ENCODE measurements at regions not wholly inside any gene's neighbourhood (a gene's known extent, or its start where the extent isn't known, plus 50 kb on each side); places are given as distances from the start of the nearest gene placed in this dataset.

DNA sequence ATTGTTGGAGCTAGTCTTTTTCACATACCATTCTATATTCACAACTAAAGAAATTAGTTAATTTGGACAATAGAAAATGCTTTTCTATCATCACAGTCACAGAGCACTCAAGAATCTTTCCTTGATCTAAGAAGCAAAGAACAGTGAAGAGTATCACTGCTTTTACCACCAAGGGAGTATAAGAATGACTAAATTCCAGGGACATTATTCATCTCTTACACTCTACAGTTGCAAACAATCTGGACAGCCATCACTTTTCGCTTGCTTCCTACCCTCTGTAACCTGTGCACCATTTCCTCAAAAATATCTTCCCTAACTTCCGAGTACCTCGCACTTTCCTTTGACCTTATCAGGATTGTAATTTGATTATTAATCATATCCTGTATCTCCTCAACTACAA is 359.5 kb upstream of the TMCO5A start:
- intact Hi-C loops (cut with DNase I; ENCODE audit: low total_unique reads) = no loop called here
- Histone ChIP-seq H3K4me1 (no peaks in the 10 kb centered on the region), H3K27ac (no peak overlapping the region), H3K4me3 (no peak overlapping the region), H3K27me3 (no peaks in the 10 kb centered on the region), H3K36me3 (no peaks in the 10 kb centered on the region), H3K9me3 (no peaks in the 10 kb centered on the region)
- DNase-seq = no peak
- no peak for TF ChIP-seq POLR2AphosphoS5 (IDR thresholded peaks at IDR 0.05)
- TF ChIP-seq POLR2A (IDR thresholded peaks at IDR 0.05) = no peak
- TF ChIP-seq EP300 (IDR thresholded peaks at IDR 0.05) = no peak
- TF ChIP-seq, protein P1, sequence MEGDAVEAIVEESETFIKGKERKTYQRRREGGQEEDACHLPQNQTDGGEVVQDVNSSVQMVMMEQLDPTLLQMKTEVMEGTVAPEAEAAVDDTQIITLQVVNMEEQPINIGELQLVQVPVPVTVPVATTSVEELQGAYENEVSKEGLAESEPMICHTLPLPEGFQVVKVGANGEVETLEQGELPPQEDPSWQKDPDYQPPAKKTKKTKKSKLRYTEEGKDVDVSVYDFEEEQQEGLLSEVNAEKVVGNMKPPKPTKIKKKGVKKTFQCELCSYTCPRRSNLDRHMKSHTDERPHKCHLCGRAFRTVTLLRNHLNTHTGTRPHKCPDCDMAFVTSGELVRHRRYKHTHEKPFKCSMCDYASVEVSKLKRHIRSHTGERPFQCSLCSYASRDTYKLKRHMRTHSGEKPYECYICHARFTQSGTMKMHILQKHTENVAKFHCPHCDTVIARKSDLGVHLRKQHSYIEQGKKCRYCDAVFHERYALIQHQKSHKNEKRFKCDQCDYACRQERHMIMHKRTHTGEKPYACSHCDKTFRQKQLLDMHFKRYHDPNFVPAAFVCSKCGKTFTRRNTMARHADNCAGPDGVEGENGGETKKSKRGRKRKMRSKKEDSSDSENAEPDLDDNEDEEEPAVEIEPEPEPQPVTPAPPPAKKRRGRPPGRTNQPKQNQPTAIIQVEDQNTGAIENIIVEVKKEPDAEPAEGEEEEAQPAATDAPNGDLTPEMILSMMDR (IDR thresholded peaks at IDR 0.05) = no peak
- WGBS, 5 donors = 70 to 76% (median 71%) methylated on average over 3 of the region's 3 CpGs

DNA sequence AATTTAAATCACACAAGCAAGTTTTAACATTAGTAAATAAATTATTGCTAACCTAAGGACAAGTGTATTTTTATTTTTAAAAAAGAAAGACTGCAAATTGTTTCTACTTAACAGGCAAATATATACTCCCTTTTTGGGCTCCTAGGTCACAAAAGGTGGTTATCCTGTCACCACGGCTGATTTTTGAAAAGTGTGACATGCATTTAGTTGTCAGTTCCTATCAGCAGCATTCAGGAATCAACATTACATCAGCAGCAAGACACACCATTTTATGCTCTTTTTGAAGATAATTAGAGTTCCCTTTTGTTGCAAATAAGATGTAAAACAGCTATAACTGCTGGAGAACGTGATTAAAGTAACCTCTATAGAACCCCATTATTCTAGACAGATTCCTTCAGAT is 357.5 kb upstream of the TMCO5A start:
- peaks cover 0 to 7% (median 1%) of the 10 kb centered on the region in 4 donors for H3K9me3 ChIP-seq
- H3K27me3 ChIP-seq = no peaks in the 10 kb centered on the region
- intact Hi-C loops (cut with DNase I; ENCODE audit: low total_unique reads) = no loop called here
- no peak for DNase-seq
- no peaks in the 10 kb centered on the region for H3K4me1 ChIP-seq
- no peak overlapping the region for H3K27ac ChIP-seq
- TF ChIP-seq POLR2A (IDR thresholded peaks at IDR 0.05) = no peak
- TF ChIP-seq, protein P1 (IDR thresholded peaks at IDR 0.05) = no peak
- no peak for TF ChIP-seq POLR2AphosphoS5 (IDR thresholded peaks at IDR 0.05)
- TF ChIP-seq EP300 (IDR thresholded peaks at IDR 0.05) = no peak
- H3K4me3 ChIP-seq = no peak overlapping the region
- WGBS, 5 donors = 56 to 68% (median 63%) methylated on average over 2 of the region's 2 CpGs
- no peaks in the 10 kb centered on the region for H3K36me3 ChIP-seq

DNA sequence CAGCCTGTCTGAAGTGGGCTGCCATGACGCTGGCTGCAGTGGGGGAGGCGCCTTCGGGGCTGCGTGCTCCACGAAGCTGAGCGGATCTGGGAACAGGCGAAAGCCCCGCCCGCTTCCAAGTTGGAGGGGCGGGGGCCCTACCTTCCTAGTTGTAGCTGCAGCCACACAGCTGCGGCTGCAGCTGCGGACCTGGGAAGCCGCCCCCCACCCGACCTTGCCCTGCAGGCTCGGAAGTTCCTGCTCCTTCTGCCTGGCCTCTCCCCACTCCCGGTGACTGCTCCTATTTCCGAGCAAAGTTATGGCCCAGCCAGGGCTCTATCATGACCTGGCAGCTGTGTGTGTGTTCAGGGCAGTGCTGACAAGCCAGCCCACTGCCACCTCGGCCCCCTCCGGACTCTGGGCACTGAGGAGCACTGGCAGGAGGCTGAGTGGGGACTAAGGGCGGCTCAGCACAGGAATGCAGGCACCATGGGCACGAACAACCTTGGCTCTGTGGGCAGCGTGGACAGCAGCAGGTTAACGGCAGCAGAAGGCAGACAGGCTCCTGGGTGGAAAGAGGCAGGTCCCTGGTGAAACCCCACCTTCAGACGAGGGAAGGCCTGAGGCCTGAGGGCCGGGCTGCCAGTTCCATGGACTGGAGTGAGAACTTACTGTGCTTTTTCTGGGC is 352.4 kb upstream of the TMCO5A start:
- intact Hi-C loops (cut with DNase I; ENCODE audit: low total_unique reads) = no loop called here
- DNase-seq = no peak
- no peak overlapping the region for H3K4me3 ChIP-seq
- H3K27me3 ChIP-seq = no peaks in the 10 kb centered on the region
- no peaks in the 10 kb centered on the region for H3K36me3 ChIP-seq
- 89 to 94% (median 93%) methylated on average over 18 to 25 of the region's 25 CpGs for WGBS, 5 donors
- TF ChIP-seq EP300 (IDR thresholded peaks at IDR 0.05) (no peak), POLR2A (IDR thresholded peaks at IDR 0.05) (no peak), POLR2AphosphoS5 (IDR thresholded peaks at IDR 0.05) (no peak)
- TF ChIP-seq, protein P1 (IDR thresholded peaks at IDR 0.05) = no peak
- H3K9me3 ChIP-seq = peaks cover 0 to 17% (median 13%) of the 10 kb centered on the region in 4 donors
- no peak overlapping the region for H3K27ac ChIP-seq
- H3K4me1 ChIP-seq = no peaks in the 10 kb centered on the region

DNA sequence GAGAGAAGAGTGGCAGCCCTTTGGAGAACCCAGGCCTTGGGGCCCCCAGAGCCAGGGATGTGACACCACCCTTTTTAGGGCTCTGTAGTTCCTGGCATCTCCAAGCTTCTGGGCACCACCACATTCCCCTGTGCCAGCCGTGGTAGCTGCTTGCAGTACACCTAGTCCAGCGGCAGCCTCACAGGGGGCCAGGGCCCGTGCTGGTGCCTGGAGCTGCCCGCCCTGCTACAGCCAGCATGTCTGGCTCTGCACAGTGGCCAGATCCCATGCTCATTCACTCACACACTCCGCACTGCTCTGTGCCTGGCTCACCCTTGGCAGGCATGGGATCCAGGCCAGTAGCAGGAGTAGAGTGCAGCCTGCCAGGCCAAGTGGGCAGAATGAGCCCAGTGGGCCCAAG is 351.6 kb upstream of the TMCO5A start:
- Histone ChIP-seq H3K27ac (no peak overlapping the region), H3K36me3 (no peaks in the 10 kb centered on the region), H3K27me3 (no peaks in the 10 kb centered on the region), H3K4me3 (no peak overlapping the region), H3K4me1 (no peaks in the 10 kb centered on the region), H3K9me3 (peaks cover 0 to 17% (median 13%) of the 10 kb centered on the region in 4 donors)
- no peak for DNase-seq
- intact Hi-C loops (cut with DNase I; ENCODE audit: low total_unique reads) = no loop called here
- TF ChIP-seq, protein P1 (IDR thresholded peaks at IDR 0.05) = no peak
- no peak for TF ChIP-seq POLR2A (IDR thresholded peaks at IDR 0.05)
- TF ChIP-seq POLR2AphosphoS5 (IDR thresholded peaks at IDR 0.05) = no peak
- TF ChIP-seq EP300 (IDR thresholded peaks at IDR 0.05) = no peak
- 83 to 93% (median 88%) methylated on average over 2 to 5 of the region's 5 CpGs for WGBS, 5 donors
